GM19324 (cell line): ENCODE measurements at regions not wholly inside any gene's neighbourhood (a gene's known extent, or its start where the extent isn't known, plus 50 kb on each side); places are given as distances from the start of the nearest gene placed in this dataset.

ENCODE experiments used
- ATAC-seq: cut with Tn5 transposase; IDR thresholded peaks from one replicate; pipeline ENCODE4 v1.9.1; 2021; ENCODE audit warnings: mild to moderate bottlenecking, moderate library complexity; ENCODE audit not compliant: unreplicated experiment, low FRiP score

GRCh38 chr4:17128268-17128667, 229.8 kb upstream of the LDB2 start:
- no peak for ATAC-seq

- no peak for ATAC-seq
Measured at GRCh38 chr4:17126321-17126966, 228.0 kb upstream of the LDB2 start.

GRCh38 chr4:17124767-17125166, 226.3 kb upstream of the LDB2 start:
- ATAC-seq: no peak

GRCh38 chr4:17120761-17121160, 222.3 kb upstream of the LDB2 start:
- no peak for ATAC-seq

- no peak for ATAC-seq
Measured at GRCh38 chr4:17117746-17118145, 219.3 kb upstream of the LDB2 start.

GRCh38 chr4:17115583-17115982, 217.1 kb upstream of the LDB2 start:
- no peak for ATAC-seq

- ATAC-seq: no peak
Measured at GRCh38 chr4:17112292-17112659, 213.8 kb upstream of the LDB2 start.

GRCh38 chr4:17109126-17109525, 210.7 kb upstream of the LDB2 start:
- no peak for ATAC-seq

- no peak for ATAC-seq
Measured at GRCh38 chr4:17103231-17103630, 204.8 kb upstream of the LDB2 start.

GRCh38 chr4:17098996-17099395, 200.6 kb upstream of the LDB2 start:
- ATAC-seq: no peak

GRCh38 chr4:17098401-17098800, 200.0 kb upstream of the LDB2 start:
- ATAC-seq: no peak

- no peak for ATAC-seq
Measured at GRCh38 chr4:17097362-17097761, 198.9 kb upstream of the LDB2 start.

- ATAC-seq: no peak
Measured at GRCh38 chr4:17096692-17097091, 198.2 kb upstream of the LDB2 start.

- ATAC-seq: no peak
Measured at GRCh38 chr4:17095771-17096170, 197.3 kb upstream of the LDB2 start.

GRCh38 chr4:17094876-17095210, 196.4 kb upstream of the LDB2 start:
- ATAC-seq: no peak

- ATAC-seq: no peak
Measured at GRCh38 chr4:17094159-17094875, 195.9 kb upstream of the LDB2 start.

GRCh38 chr4:17093481-17093880, 195.0 kb upstream of the LDB2 start:
- peak; percentile 26 for ATAC-seq

GRCh38 chr4:17092736-17093437, 194.4 kb upstream of the LDB2 start:
- peak; percentile 76 for ATAC-seq

- no peak for ATAC-seq
Measured at GRCh38 chr4:17091104-17091503, 192.7 kb upstream of the LDB2 start.

GRCh38 chr4:17090063-17090462, 191.6 kb upstream of the LDB2 start:
- ATAC-seq: no peak

GRCh38 chr4:17085416-17085815, 187.0 kb upstream of the LDB2 start:
- ATAC-seq: no peak

GRCh38 chr4:17082186-17082585, 183.7 kb upstream of the LDB2 start:
- ATAC-seq: no peak
